PC-3 (cell line): ENCODE measurements at regions not wholly inside any gene's neighbourhood (a gene's known extent, or its start where the extent isn't known, plus 50 kb on each side); places are given as distances from the start of the nearest gene placed in this dataset.

ENCODE experiments used
- ATAC-seq: fragments of 200-7000 bp; cut with Tn5 transposase; 2 replicates; pipeline ENCODE4 v1.9.1; 2020; ENCODE audit warnings: mild to moderate bottlenecking, moderate library complexity
- BruUV-seq: library from RNA; stranded (reverse); fragments of 400-500 nt; replicated peaks from 2 replicates; lab custom pipeline; 2021; lab: Mats Ljungman, UMichigan
- CTCF ChIA-PET: fragments of 300-600 bp; sonication (Branson Sonifier 250); formaldehyde crosslinking; loops from one replicate; lab custom pipeline; 2022; ENCODE audit warnings: antibody characterized with exemption; lab: Charles Lee
- POLR2A ChIA-PET: fragments of 300-600 bp; sonication (Branson Sonifier 250); formaldehyde crosslinking; loops from one replicate; lab custom pipeline; 2022; ENCODE audit warnings: antibody characterized with exemption; ENCODE audit not compliant: unreplicated experiment; lab: Charles Lee
- DNase-seq: peaks from one replicate; pipeline ENCODE4 v3.0.0-alpha.2; 2015
- H2AFZ ChIP-seq: fragments of 300-600 bp; sonication (generic); 2 replicates; pipeline ENCODE4 v1.6.0; 2016; ENCODE audit warnings: antibody characterized with exemption, low read length
- H3F3A ChIP-seq: fragments of 300-600 bp; sonication (generic); one replicate; pipeline ENCODE4 v1.6.0; 2017; ENCODE audit warnings: antibody characterized with exemption, low read length, control low read depth, mild to moderate bottlenecking; ENCODE audit not compliant: unreplicated experiment
- H3K27ac ChIP-seq: fragments of 300-600 bp; sonication (generic); 2 replicates; pipeline ENCODE4 v1.5.1; 2016; ENCODE audit warnings: mild to moderate bottlenecking, low read length
- H3K27me3 ChIP-seq: fragments of 300-600 bp; sonication (generic); 2 replicates; pipeline ENCODE4 v1.6.1; 2016; ENCODE audit warnings: low read length, mixed read lengths
- H3K36me3 ChIP-seq: fragments of 300-600 bp; sonication (generic); 2 replicates; pipeline ENCODE4 v1.6.1; 2016; ENCODE audit warnings: low read depth, mixed run types, low read length, mixed read lengths
- H3K4me1 ChIP-seq: fragments of 300-600 bp; sonication (generic); 2 replicates; pipeline ENCODE4 v1.5.1; 2016; ENCODE audit warnings: low read length; ENCODE audit not compliant: insufficient read depth
- H3K4me2 ChIP-seq: fragments of 300-600 bp; sonication (generic); 2 replicates; pipeline ENCODE4 v1.6.0; 2016; ENCODE audit warnings: low read length
- H3K4me3 ChIP-seq: fragments of 300-600 bp; sonication (generic); 2 replicates; pipeline ENCODE4 v1.5.1; 2016; ENCODE audit warnings: mild to moderate bottlenecking, low read length, mixed read lengths
- H3K79me2 ChIP-seq: fragments of 300-600 bp; sonication (generic); 2 replicates; pipeline ENCODE4 v1.6.1; 2017; ENCODE audit warnings: low read length, mixed read lengths
- H3K9ac ChIP-seq: fragments of 300-600 bp; sonication (generic); 2 replicates; pipeline ENCODE4 v1.6.0; 2016; ENCODE audit warnings: mild to moderate bottlenecking, low read length
- H3K9me2 ChIP-seq: fragments of 300-600 bp; sonication (generic); replicated peaks from 2 replicates; pipeline ENCODE4 v1.6.1; 2016; ENCODE audit warnings: mixed run types, low read length, mixed read lengths
- H3K9me3 ChIP-seq: fragments of 300-600 bp; sonication (generic); 2 replicates; pipeline ENCODE4 v1.6.1; 2016; ENCODE audit warnings: low read length, mixed read lengths
- H4K20me1 ChIP-seq: fragments of 300-600 bp; sonication (generic); 2 replicates; pipeline ENCODE4 v1.6.1; 2016; ENCODE audit warnings: low read length, mixed read lengths
- CTCF ChIP-seq: fragments of 300-600 bp; sonication (generic); conservative IDR thresholded peaks from 2 replicates; pipeline ENCODE4 v1.5.1; 2017; ENCODE audit warnings: antibody characterized with exemption, low read depth, mild to moderate bottlenecking, low read length
- EZH2 ChIP-seq: fragments of 300-600 bp; sonication (generic); IDR thresholded peaks from one replicate; pipeline ENCODE4 v1.6.1; 2017; ENCODE audit warnings: antibody characterized with exemption, mild to moderate bottlenecking, low read length; ENCODE audit not compliant: unreplicated experiment
- EZH2phosphoT487 ChIP-seq: fragments of 300-600 bp; sonication (generic); IDR thresholded peaks from 2 replicates; pipeline ENCODE4 v1.6.1; 2018; ENCODE audit warnings: mild to moderate bottlenecking, antibody characterized with exemption, low read length, borderline replicate concordance
- intact Hi-C: fragments of 100-400 bp; cut with micrococcal nuclease; formaldehyde crosslinking; loops from 2 replicates; pipeline ENCODE4 v1.9.0; 2023

GRCh38 chr3:127419182-127419581 is 131.3 kb upstream of the PRR20G start:
- ATAC-seq: no peak
- intact Hi-C loops: no loop called here
- Histone ChIP-seq H3K36me3 (no peaks in the 10 kb centered on the region), H3K27ac (no peak overlapping the region), H3K79me2 (no peaks in the 10 kb centered on the region), H3K9me2 (no peaks in the 10 kb centered on the region), H2AFZ (no peak overlapping the region), H3K27me3 (peaks cover 78% of the 10 kb centered on the region), H3K9me3 (no peaks in the 10 kb centered on the region), H3K9ac (no peak overlapping the region), H4K20me1 (no peaks in the 10 kb centered on the region), H3K4me2 (no peak overlapping the region), H3F3A (no peaks in the 10 kb centered on the region), H3K4me1 (no peaks in the 10 kb centered on the region), H3K4me3 (no peak overlapping the region)
- DNase-seq: no peak
- no TSS peak for BruUV-seq
- CTCF ChIA-PET: no interaction called here
- TF ChIP-seq EZH2phosphoT487 (no peak), EZH2 (no peak), CTCF (no peak)
- POLR2A ChIA-PET: no interaction called here

GRCh38 chr3:127418560-127419147 is 130.8 kb upstream of the PRR20G start:
- no peaks in the 10 kb centered on the region for H3K4me1 ChIP-seq
- CTCF ChIA-PET: no interaction called here
- H3K27me3 ChIP-seq: peaks cover 78% of the 10 kb centered on the region
- TF ChIP-seq CTCF (no peak), EZH2 (no peak), EZH2phosphoT487 (no peak)
- no peak for DNase-seq
- H3K36me3 ChIP-seq: no peaks in the 10 kb centered on the region
- H3K27ac ChIP-seq: no peak overlapping the region
- no peak overlapping the region for H3K4me2 ChIP-seq
- H3F3A ChIP-seq: no peaks in the 10 kb centered on the region
- no peaks in the 10 kb centered on the region for H3K9me3 ChIP-seq
- H3K9ac ChIP-seq: no peak overlapping the region
- no peak overlapping the region for H2AFZ ChIP-seq
- intact Hi-C loops: no loop called here
- H3K9me2 ChIP-seq: no peaks in the 10 kb centered on the region
- POLR2A ChIA-PET: no interaction called here
- H3K79me2 ChIP-seq: no peaks in the 10 kb centered on the region
- no peak overlapping the region for H3K4me3 ChIP-seq
- no peak for ATAC-seq
- BruUV-seq: no TSS peak
- H4K20me1 ChIP-seq: no peaks in the 10 kb centered on the region

- DNase-seq (no peak), ATAC-seq (no peak)
- intact Hi-C loops: no loop called here
- peaks cover 78% of the 10 kb centered on the region for H3K27me3 ChIP-seq
- BruUV-seq: no TSS peak
- H3K9me3 ChIP-seq: no peaks in the 10 kb centered on the region
- ChIA-PET POLR2A (no interaction called here), CTCF (no interaction called here)
- H3F3A ChIP-seq: no peaks in the 10 kb centered on the region
- no peaks in the 10 kb centered on the region for H3K79me2 ChIP-seq
- H3K27ac ChIP-seq: no peak overlapping the region
- H3K4me2 ChIP-seq: no peak overlapping the region
- no peak for TF ChIP-seq CTCF
- TF ChIP-seq EZH2: no peak
- TF ChIP-seq EZH2phosphoT487: no peak
- no peaks in the 10 kb centered on the region for H3K4me1 ChIP-seq
- H3K4me3 ChIP-seq: no peak overlapping the region
- H3K36me3 ChIP-seq: no peaks in the 10 kb centered on the region
- H3K9ac ChIP-seq: no peak overlapping the region
- H2AFZ ChIP-seq: no peak overlapping the region
- H4K20me1 ChIP-seq: no peaks in the 10 kb centered on the region
- H3K9me2 ChIP-seq: no peaks in the 10 kb centered on the region
These were observed 130.1 kb upstream of the PRR20G start for GRCh38 chr3:127417709-127418559.
